HG03571 (cell line): ENCODE measurements at regions not wholly inside any gene's neighbourhood (a gene's known extent, or its start where the extent isn't known, plus 50 kb on each side); places are given as distances from the start of the nearest gene placed in this dataset.
"Not testable (repeated sequence)": the region's sequence is repeated elsewhere in the genome, so short reads cannot be mapped to it uniquely, and the experiment has no call there.

Experiments
- ATAC-seq: cut with Tn5 transposase; IDR thresholded peaks from one replicate; pipeline ENCODE4 v1.9.1; 2021; ENCODE audit not compliant: unreplicated experiment

GRCh38 chr1:30464187-30464617 is 259.2 kb downstream of the MATN1 start:
- ATAC-seq = no peak

GRCh38 chr1:30462826-30463425 is 260.5 kb downstream of the MATN1 start:
- ATAC-seq = no peak

GRCh38 chr1:30462166-30462565 is 261.2 kb downstream of the MATN1 start:
- no peak for ATAC-seq

- ATAC-seq = no peak
Measured at GRCh38 chr1:30461640-30462039, 261.7 kb downstream of the MATN1 start.

GRCh38 chr1:30460661-30461060 is 262.7 kb downstream of the MATN1 start:
- ATAC-seq = no peak

- not testable (repeated sequence) for ATAC-seq
Measured at GRCh38 chr1:30458730-30459485, 264.5 kb downstream of the MATN1 start.

GRCh38 chr1:30452925-30453324 is 270.5 kb downstream of the MATN1 start:
- ATAC-seq = no peak

- no peak for ATAC-seq
Measured at GRCh38 chr1:30452170-30452569, 271.2 kb downstream of the MATN1 start.

GRCh38 chr1:30451532-30452125 is 271.8 kb downstream of the MATN1 start:
- no peak for ATAC-seq

GRCh38 chr1:30450818-30451233 is 272.6 kb downstream of the MATN1 start:
- ATAC-seq = no peak

GRCh38 chr1:30450148-30450817 is 273.1 kb downstream of the MATN1 start:
- no peak for ATAC-seq

GRCh38 chr1:30449428-30450147 is 273.8 kb downstream of the MATN1 start:
- ATAC-seq = no peak

GRCh38 chr1:30449003-30449402 is 274.4 kb downstream of the MATN1 start:
- ATAC-seq = no peak

- ATAC-seq = no peak
Measured at GRCh38 chr1:30447701-30448100, 275.7 kb downstream of the MATN1 start.

- no peak for ATAC-seq
Measured at GRCh38 chr1:30447080-30447479, 276.3 kb downstream of the MATN1 start.

- ATAC-seq = no peak
Measured at GRCh38 chr1:30446508-30446907, 276.9 kb downstream of the MATN1 start.

- ATAC-seq = no peak
Measured at GRCh38 chr1:30446095-30446494, 277.3 kb downstream of the MATN1 start.

- ATAC-seq = no peak
Measured at GRCh38 chr1:30445449-30445848, 277.9 kb downstream of the MATN1 start.

GRCh38 chr1:30444850-30445249 is 278.5 kb downstream of the MATN1 start:
- ATAC-seq = no peak

GRCh38 chr1:30444401-30444800 is 279.0 kb downstream of the MATN1 start:
- no peak for ATAC-seq

- ATAC-seq = not testable (repeated sequence)
Measured at GRCh38 chr1:30438274-30438673, 285.1 kb downstream of the MATN1 start.
